ENCODE measurements at regions not wholly inside any gene's neighbourhood (a gene's known extent, or its start where the extent isn't known, plus 50 kb on each side); places are given as distances from the start of the nearest gene placed in this dataset.

DNA sequence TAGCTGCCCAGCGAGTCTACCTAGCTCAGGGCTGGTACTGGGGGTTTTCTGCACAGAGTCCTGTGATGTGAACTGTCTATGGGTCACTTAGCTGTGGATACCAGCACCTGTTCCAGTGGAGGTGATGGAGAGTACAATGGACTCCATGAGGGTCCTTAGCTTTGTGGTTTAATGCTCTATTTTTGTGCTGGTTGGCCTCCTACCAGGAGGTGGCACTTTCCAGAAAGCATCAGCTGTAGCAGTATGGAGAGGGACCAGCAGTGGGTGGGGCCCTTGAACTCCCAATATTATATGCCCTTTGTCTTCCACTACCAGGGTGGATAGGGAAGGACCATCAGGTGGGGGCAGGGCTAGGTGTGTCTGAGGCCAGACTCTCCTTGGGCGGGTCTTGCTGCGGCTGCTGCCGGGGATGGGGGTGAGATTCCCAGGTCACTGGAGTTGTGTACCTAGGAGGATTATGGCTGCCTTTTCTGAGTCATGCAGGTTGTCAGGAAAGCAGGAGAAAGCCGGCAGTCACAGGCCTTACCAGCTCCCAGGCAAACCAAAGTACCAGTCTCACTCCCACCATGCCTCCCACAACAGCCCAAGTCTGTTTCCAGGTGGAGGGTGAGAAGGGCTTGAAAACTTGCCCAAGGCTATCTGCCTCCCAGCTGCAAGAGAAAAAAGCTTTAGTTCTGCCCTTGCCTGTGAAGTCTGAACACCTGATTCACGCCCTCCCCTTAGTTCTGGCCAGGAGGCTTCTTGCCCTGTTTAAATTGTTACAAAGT is 163.0 kb upstream of the NUDT4 start:
- Histone ChIP-seq H3K4me2 (ENCODE audit: low read length) (no peak overlapping the region), H3K27me3 (ENCODE audit: control insufficient read depth, insufficient read depth, low read length) (no peaks in the 10 kb centered on the region), H3K9me3 (replicated peaks; ENCODE audit: low read length) (no peaks in the 10 kb centered on the region), H3K4me1 (ENCODE audit: control insufficient read depth, insufficient read depth, low read length) (no peaks in the 10 kb centered on the region), H3K36me3 (ENCODE audit: insufficient read depth, low read length) (no peaks in the 10 kb centered on the region), H3K9ac (ENCODE audit: low read depth, low read length) (no peak overlapping the region), H3K4me3 (ENCODE audit: low read length) (no peak overlapping the region)

- Histone ChIP-seq H3K4me1 (ENCODE audit: control insufficient read depth, insufficient read depth, low read length) (no peaks in the 10 kb centered on the region), H3K4me2 (ENCODE audit: low read length) (no peak overlapping the region), H3K9me3 (replicated peaks; ENCODE audit: low read length) (no peaks in the 10 kb centered on the region), H3K27me3 (ENCODE audit: control insufficient read depth, insufficient read depth, low read length) (no peaks in the 10 kb centered on the region), H3K9ac (ENCODE audit: low read depth, low read length) (no peak overlapping the region), H3K4me3 (ENCODE audit: low read length) (no peak overlapping the region), H3K36me3 (ENCODE audit: insufficient read depth, low read length) (no peaks in the 10 kb centered on the region)
Observed at GRCh38 chr12:93215290-93215678, 162.4 kb upstream of the NUDT4 start.

GRCh38 chr12:93219947-93220346 is 157.8 kb upstream of the NUDT4 start:
- H3K4me1 ChIP-seq (ENCODE audit: control insufficient read depth, insufficient read depth, low read length): peaks cover 6% of the 10 kb centered on the region
- no peaks in the 10 kb centered on the region for H3K36me3 ChIP-seq (ENCODE audit: insufficient read depth, low read length)
- no peak overlapping the region for H3K4me3 ChIP-seq (ENCODE audit: low read length)
- H3K4me2 ChIP-seq (ENCODE audit: low read length): no peak overlapping the region
- H3K9me3 ChIP-seq (replicated peaks; ENCODE audit: low read length): no peaks in the 10 kb centered on the region
- no peak overlapping the region for H3K9ac ChIP-seq (ENCODE audit: low read depth, low read length)
- no peaks in the 10 kb centered on the region for H3K27me3 ChIP-seq (ENCODE audit: control insufficient read depth, insufficient read depth, low read length)

- no peak overlapping the region for H3K4me2 ChIP-seq (ENCODE audit: low read length)
- no peaks in the 10 kb centered on the region for H3K27me3 ChIP-seq (ENCODE audit: control insufficient read depth, insufficient read depth, low read length)
- no peaks in the 10 kb centered on the region for H3K9me3 ChIP-seq (replicated peaks; ENCODE audit: low read length)
- H3K9ac ChIP-seq (ENCODE audit: low read depth, low read length): no peak overlapping the region
- no peak overlapping the region for H3K4me3 ChIP-seq (ENCODE audit: low read length)
- H3K36me3 ChIP-seq (ENCODE audit: insufficient read depth, low read length): no peaks in the 10 kb centered on the region
- peaks cover 6% of the 10 kb centered on the region for H3K4me1 ChIP-seq (ENCODE audit: control insufficient read depth, insufficient read depth, low read length)
Observed at GRCh38 chr12:93221841-93222240, 155.9 kb upstream of the NUDT4 start.

- H3K36me3 ChIP-seq (ENCODE audit: insufficient read depth, low read length): no peaks in the 10 kb centered on the region
- no peak overlapping the region for H3K9ac ChIP-seq (ENCODE audit: low read depth, low read length)
- H3K4me3 ChIP-seq (ENCODE audit: low read length): no peak overlapping the region
- no peaks in the 10 kb centered on the region for H3K9me3 ChIP-seq (replicated peaks; ENCODE audit: low read length)
- H3K4me1 ChIP-seq (ENCODE audit: control insufficient read depth, insufficient read depth, low read length): peaks cover 6% of the 10 kb centered on the region
- no peaks in the 10 kb centered on the region for H3K27me3 ChIP-seq (ENCODE audit: control insufficient read depth, insufficient read depth, low read length)
- no peak overlapping the region for H3K4me2 ChIP-seq (ENCODE audit: low read length)
Observed at GRCh38 chr12:93223440-93224426, 154.0 kb upstream of the NUDT4 start.

GRCh38 chr12:93225094-93225493 is 152.6 kb upstream of the NUDT4 start:
- H3K9me3 ChIP-seq (replicated peaks; ENCODE audit: low read length): no peaks in the 10 kb centered on the region
- no peak overlapping the region for H3K9ac ChIP-seq (ENCODE audit: low read depth, low read length)
- H3K4me3 ChIP-seq (ENCODE audit: low read length): no peak overlapping the region

DNA sequence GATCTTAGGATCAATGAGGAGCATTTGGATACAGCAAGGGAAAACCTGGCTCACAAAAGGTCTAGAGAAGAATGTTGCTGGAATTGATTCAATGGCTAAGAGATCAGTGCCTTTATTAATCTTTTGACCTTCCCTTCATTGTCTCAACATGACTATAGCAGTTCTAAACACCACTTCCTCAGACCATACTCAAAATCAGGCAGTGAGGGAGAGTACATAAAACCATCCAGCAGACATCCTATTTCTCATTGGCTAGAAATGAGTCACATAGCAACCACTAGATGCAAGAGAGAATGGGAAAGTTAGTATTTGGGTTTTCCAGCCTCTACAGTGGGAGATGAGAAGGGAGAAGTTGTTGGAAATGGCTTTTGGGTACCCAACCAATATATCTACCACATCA is 151.4 kb upstream of the NUDT4 start:
- no peak overlapping the region for H3K9ac ChIP-seq (ENCODE audit: low read depth, low read length)
- H3K4me3 ChIP-seq (ENCODE audit: low read length): no peak overlapping the region
- no peaks in the 10 kb centered on the region for H3K27me3 ChIP-seq (ENCODE audit: control insufficient read depth, insufficient read depth, low read length)
- H3K36me3 ChIP-seq (ENCODE audit: insufficient read depth, low read length): no peaks in the 10 kb centered on the region
- peaks cover 21% of the 10 kb centered on the region for H3K4me1 ChIP-seq (ENCODE audit: control insufficient read depth, insufficient read depth, low read length)
- no peak overlapping the region for H3K4me2 ChIP-seq (ENCODE audit: low read length)
- no peaks in the 10 kb centered on the region for H3K9me3 ChIP-seq (replicated peaks; ENCODE audit: low read length)

More at GRCh38 chr12:93225094-93225493, 152.6 kb upstream of the NUDT4 start:
- Histone ChIP-seq H3K36me3 (ENCODE audit: insufficient read depth, low read length) (no peaks in the 10 kb centered on the region), H3K27me3 (ENCODE audit: control insufficient read depth, insufficient read depth, low read length) (no peaks in the 10 kb centered on the region), H3K4me2 (ENCODE audit: low read length) (no peak overlapping the region), H3K4me1 (ENCODE audit: control insufficient read depth, insufficient read depth, low read length) (peaks cover 17% of the 10 kb centered on the region)

DNA sequence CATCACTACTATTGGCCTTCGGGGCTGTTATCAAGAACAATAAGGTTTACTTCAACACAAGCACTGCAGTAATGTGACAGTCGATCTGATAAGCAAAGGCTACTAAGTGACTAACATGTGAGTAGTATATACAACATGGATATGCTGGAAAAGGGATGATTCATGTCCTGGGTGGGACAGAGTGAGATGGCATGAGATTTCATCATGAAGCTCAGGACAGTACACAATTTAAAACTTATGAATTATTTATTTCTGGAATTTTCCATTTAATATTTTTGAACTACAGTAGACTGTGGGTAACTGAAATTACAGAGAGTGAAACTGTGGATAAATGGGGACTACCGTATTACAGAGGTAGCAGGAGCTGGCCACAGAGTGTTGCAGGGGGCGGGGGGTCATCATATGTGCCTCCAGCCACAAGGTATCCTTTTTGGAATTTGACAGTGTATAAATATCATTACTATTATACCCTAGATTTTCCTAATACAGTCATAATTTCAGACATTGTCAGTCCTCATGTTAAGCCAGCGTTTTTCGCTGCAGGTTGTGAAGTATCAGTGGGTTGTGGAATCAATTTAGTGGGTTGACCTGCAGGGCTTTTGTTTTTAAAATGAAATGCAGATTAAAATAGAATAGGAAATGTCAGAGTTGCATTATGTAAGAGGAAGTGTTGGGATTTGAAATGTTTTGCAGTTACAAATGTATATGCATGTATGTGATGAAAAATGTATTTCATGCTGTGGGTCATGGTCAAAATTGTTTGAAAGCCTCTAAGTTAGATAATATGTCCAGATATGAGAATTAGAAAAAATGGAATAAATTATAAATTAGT is 148.0 kb upstream of the NUDT4 start:
- Histone ChIP-seq H3K9me3 (replicated peaks; ENCODE audit: low read length) (no peaks in the 10 kb centered on the region), H3K27me3 (ENCODE audit: control insufficient read depth, insufficient read depth, low read length) (no peaks in the 10 kb centered on the region), H3K4me2 (ENCODE audit: low read length) (peak overlapping the region; percentile 21), H3K9ac (ENCODE audit: low read depth, low read length) (no peak overlapping the region), H3K4me3 (ENCODE audit: low read length) (peak overlapping the region; percentile 3), H3K36me3 (ENCODE audit: insufficient read depth, low read length) (no peaks in the 10 kb centered on the region), H3K4me1 (ENCODE audit: control insufficient read depth, insufficient read depth, low read length) (peaks cover 15% of the 10 kb centered on the region)

GRCh38 chr12:93230326-93230720 is 147.4 kb upstream of the NUDT4 start:
- Histone ChIP-seq H3K9ac (ENCODE audit: low read depth, low read length) (no peak overlapping the region), H3K9me3 (replicated peaks; ENCODE audit: low read length) (no peaks in the 10 kb centered on the region), H3K4me2 (ENCODE audit: low read length) (no peak overlapping the region), H3K4me3 (ENCODE audit: low read length) (no peak overlapping the region), H3K27me3 (ENCODE audit: control insufficient read depth, insufficient read depth, low read length) (no peaks in the 10 kb centered on the region), H3K4me1 (ENCODE audit: control insufficient read depth, insufficient read depth, low read length) (peaks cover 15% of the 10 kb centered on the region), H3K36me3 (ENCODE audit: insufficient read depth, low read length) (no peaks in the 10 kb centered on the region)

- Histone ChIP-seq H3K4me3 (ENCODE audit: low read length) (no peak overlapping the region), H3K4me1 (ENCODE audit: control insufficient read depth, insufficient read depth, low read length) (peaks cover 15% of the 10 kb centered on the region), H3K9ac (ENCODE audit: low read depth, low read length) (no peak overlapping the region), H3K9me3 (replicated peaks; ENCODE audit: low read length) (no peaks in the 10 kb centered on the region), H3K36me3 (ENCODE audit: insufficient read depth, low read length) (no peaks in the 10 kb centered on the region), H3K4me2 (ENCODE audit: low read length) (no peak overlapping the region), H3K27me3 (ENCODE audit: control insufficient read depth, insufficient read depth, low read length) (no peaks in the 10 kb centered on the region)
Observed at GRCh38 chr12:93231938-93232337, 145.8 kb upstream of the NUDT4 start.

DNA sequence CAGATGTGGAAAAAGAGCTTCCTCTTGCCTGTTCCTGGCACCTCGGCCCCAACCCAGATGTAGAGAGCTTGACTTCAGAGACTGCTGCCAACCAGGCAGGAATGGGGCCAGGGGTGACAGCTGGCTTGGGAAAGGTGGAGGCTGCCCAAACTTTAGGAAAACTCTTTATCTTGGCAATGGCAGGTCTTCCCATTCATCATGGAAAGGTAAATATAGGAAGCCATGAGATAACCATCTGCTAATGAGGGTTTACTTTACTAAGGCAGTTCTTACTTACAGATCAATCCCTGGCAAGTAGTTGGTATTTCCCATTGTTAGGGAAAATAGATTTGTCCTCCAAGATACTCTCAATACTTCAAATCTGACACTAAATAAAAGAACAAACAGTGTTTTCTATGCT is 143.1 kb upstream of the NUDT4 start:
- Histone ChIP-seq H3K27me3 (ENCODE audit: control insufficient read depth, insufficient read depth, low read length) (no peaks in the 10 kb centered on the region), H3K4me3 (ENCODE audit: low read length) (no peak overlapping the region), H3K9ac (ENCODE audit: low read depth, low read length) (no peak overlapping the region), H3K36me3 (ENCODE audit: insufficient read depth, low read length) (no peaks in the 10 kb centered on the region), H3K4me2 (ENCODE audit: low read length) (no peak overlapping the region), H3K4me1 (ENCODE audit: control insufficient read depth, insufficient read depth, low read length) (peaks cover 9% of the 10 kb centered on the region), H3K9me3 (replicated peaks; ENCODE audit: low read length) (peaks cover 4% of the 10 kb centered on the region)
